BJ (cell line): ENCODE measurements at regions not wholly inside any gene's neighbourhood (a gene's known extent, or its start where the extent isn't known, plus 50 kb on each side); places are given as distances from the start of the nearest gene placed in this dataset.

Experiments used
- CTCF ChIA-PET: fragments of 350-600 bp; formaldehyde crosslinking; extraction: SDS; loops from one replicate; lab custom pipeline; 2021; ENCODE audit warnings: antibody characterized with exemption, inconsistent platforms; lab: Yijun Ruan, JAX
- POLR2A ChIA-PET: fragments of 300-600 bp; sonication (Branson Sonifier 250); formaldehyde crosslinking; extraction: SDS; loops from one replicate; lab custom pipeline; 2021; ENCODE audit warnings: antibody characterized with exemption; lab: Charles Lee
- DNase-seq: peaks from one replicate; pipeline ENCODE4 v3.0.0-alpha.2; 2011; ENCODE audit warnings: low read depth
- H3K27me3 ChIP-seq: 2 replicates; pipeline ENCODE4 v1.6.0; 2011; ENCODE audit warnings: low read length; ENCODE audit not compliant: control insufficient read depth, insufficient read depth
- H3K36me3 ChIP-seq: 2 replicates; pipeline ENCODE4 v1.5.1; 2011; ENCODE audit warnings: low read length; ENCODE audit not compliant: control insufficient read depth, insufficient read depth
- H3K4me3 ChIP-seq: 2 replicates; pipeline ENCODE4 v1.5.1; 2011; ENCODE audit warnings: low read depth, mild to moderate bottlenecking, control low read depth, low read length
- CTCF ChIP-seq: IDR thresholded peaks from 2 replicates; pipeline ENCODE4 v1.5.1; 2011; ENCODE audit warnings: low read depth, mild to moderate bottlenecking, control low read depth, inconsistent platforms, low read length, moderate library complexity; ENCODE audit not compliant: insufficient read depth

GRCh38 chr2:66717218-66717905 is 282.4 kb downstream of the MEIS1 start:
- no peaks in the 10 kb centered on the region for H3K27me3 ChIP-seq
- CTCF ChIA-PET = interaction anchor here (0.6 to 1.1 kb wide), 3 partner anchors 9 to 295 kb away, joined by 3 to 4 read pairs (median 3); no protein-coding TSS in a partner anchor
- no peak overlapping the region for H3K4me3 ChIP-seq
- DNase-seq = no peak
- POLR2A ChIA-PET = no interaction called here
- H3K36me3 ChIP-seq = no peaks in the 10 kb centered on the region
- TF ChIP-seq CTCF = no peak

GRCh38 chr2:66717973-66718372 is 283.0 kb downstream of the MEIS1 start:
- POLR2A ChIA-PET = no interaction called here
- CTCF ChIA-PET = interaction anchor here (1.0 to 1.1 kb wide), 2 partner anchors 9 to 15 kb away, joined by 3 to 4 read pairs; no protein-coding TSS in a partner anchor
- no peak for DNase-seq

GRCh38 chr2:66721776-66722175 is 286.9 kb downstream of the MEIS1 start:
- no peaks in the 10 kb centered on the region for H3K36me3 ChIP-seq
- CTCF ChIA-PET = no interaction called here
- no peak for TF ChIP-seq CTCF
- H3K4me3 ChIP-seq = no peak overlapping the region
- no peak for DNase-seq
- H3K27me3 ChIP-seq = no peaks in the 10 kb centered on the region
- POLR2A ChIA-PET = no interaction called here

More at GRCh38 chr2:66717973-66718372, 283.0 kb downstream of the MEIS1 start:
- Histone ChIP-seq H3K27me3 (no peaks in the 10 kb centered on the region), H3K36me3 (no peaks in the 10 kb centered on the region), H3K4me3 (no peak overlapping the region)
- TF ChIP-seq CTCF = no peak

GRCh38 chr2:66724241-66724640 is 289.3 kb downstream of the MEIS1 start:
- TF ChIP-seq CTCF = no peak
- ChIA-PET POLR2A (no interaction called here), CTCF (no interaction called here)
- DNase-seq = no peak
- Histone ChIP-seq H3K27me3 (no peaks in the 10 kb centered on the region), H3K4me3 (no peak overlapping the region), H3K36me3 (no peaks in the 10 kb centered on the region)

- DNase-seq = no peak
- H3K36me3 ChIP-seq = no peaks in the 10 kb centered on the region
- TF ChIP-seq CTCF = no peak
- CTCF ChIA-PET = no interaction called here
- no peaks in the 10 kb centered on the region for H3K27me3 ChIP-seq
- POLR2A ChIA-PET = no interaction called here
- no peak overlapping the region for H3K4me3 ChIP-seq
These were observed 294.7 kb downstream of the MEIS1 start for GRCh38 chr2:66729416-66730330.
